ENCODE measurements at regions not wholly inside any gene's neighbourhood (a gene's known extent, or its start where the extent isn't known, plus 50 kb on each side); places are given as distances from the start of the nearest gene placed in this dataset.
"Not testable (repeated sequence)": the region's sequence is repeated elsewhere in the genome, so short reads cannot be mapped to it uniquely, and the experiment has no call there.

DNA sequence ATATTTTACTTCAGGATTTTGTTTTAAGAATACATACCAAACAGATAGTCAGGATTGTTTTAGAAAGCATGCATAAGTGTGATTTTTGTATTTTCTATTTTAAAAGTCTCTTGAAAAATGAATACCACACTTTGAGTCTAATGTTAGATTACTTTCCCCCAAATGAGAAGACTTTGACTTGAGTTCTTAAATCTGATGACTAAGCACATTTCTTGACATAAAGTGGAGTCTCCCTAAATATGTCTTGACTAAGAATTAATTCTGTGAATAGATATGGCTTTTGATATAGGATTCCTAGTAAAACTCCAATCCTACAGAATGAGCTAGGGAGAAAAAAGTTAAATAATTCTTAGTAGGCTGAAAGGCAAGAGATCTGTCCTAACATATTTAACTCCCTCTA lies 624.2 kb upstream of the SPRY2 start:
- no peak for DNase-seq (ENCODE audit: low read depth in 2 of 2)

DNA sequence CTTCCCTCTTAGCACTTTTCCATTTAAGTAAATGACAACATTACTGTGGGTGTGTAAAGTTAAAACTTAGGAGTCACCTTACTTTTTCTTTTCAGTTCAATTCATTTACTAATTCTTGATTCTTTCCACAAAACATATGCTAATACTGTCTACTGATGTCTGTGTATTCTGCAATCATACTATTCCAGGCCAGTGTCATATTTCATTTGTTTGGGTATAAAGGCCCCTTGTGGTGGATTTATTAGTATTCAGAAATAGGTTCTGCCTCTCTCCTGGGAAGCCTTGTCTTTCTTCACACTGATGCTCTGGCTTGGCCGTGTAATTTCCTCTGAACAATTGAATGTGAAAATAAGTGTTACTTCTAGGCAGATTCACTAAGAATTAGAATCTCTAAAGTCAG lies 621.9 kb upstream of the SPRY2 start:
- no peak for DNase-seq (ENCODE audit: low read depth in 2 of 2)

DNA sequence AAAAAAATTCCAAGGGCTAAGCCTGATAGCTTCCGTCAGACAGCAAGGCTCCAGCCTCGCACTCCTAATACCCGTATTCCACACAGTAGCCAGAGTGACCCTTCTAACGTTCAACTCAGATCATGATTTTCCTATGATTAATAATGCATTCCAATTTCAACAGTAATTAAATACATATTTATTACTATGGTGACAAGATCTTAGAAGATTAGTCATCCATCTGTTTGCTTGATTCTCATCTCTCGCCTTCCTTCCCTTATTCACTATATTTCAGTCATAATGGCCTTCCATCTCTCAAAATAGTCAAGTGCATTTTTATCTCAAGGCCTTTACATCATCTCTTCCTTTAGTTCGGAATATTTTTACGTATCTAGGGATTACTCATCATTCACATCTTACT lies 621.2 kb upstream of the SPRY2 start:
- no peak for DNase-seq (ENCODE audit: low read depth in 2 of 2)

DNA sequence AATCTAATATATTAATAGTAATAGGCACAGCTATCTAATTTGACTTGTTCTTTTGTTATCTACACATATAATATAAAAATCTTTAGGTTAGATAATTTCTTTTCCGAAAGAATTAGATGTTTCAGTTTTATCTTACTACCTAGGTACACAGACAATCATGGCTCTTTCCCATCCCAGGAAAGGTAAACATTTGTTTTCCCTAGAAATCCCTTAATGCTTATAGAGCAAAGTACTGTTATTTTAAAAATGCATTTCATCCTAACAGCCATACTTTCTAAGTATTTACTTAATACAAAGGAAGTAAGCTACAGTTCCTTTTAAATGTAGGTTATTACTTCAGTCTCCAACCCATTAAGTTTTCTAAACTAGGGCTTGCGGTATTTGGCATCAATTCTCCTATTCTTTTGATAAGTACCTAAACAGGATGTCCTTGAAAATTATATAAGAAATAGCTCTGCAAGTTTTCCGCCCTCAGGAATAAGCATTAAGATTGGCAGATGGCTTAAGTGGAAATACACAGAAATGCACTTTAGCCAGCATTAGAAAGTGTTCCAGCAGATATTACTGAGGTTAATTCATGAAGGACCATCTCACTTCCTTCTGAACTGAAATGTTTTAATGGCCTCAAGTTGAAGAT lies 616.2 kb upstream of the SPRY2 start:
- no peak for DNase-seq (ENCODE audit: low read depth in 2 of 2)

DNA sequence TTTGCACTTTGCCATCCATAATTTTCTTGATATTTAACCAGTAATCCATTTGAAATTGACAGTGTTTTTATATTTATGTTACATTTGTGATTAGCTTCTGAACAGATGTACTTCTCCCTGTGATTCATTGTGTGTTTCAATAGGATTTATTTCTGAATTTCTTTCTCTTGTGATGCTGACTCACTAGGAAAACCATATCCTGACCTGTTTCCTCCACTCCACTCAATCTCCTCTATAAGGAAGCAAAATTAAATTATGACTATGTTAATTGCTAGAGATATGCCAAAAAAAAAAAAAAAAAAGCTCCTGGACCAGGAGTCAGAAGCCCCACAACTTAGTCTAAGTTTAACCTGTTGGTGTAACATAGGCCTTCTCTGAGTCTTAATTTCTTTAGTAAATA lies 614.6 kb upstream of the SPRY2 start:
- DNase-seq (ENCODE audit: low read depth in 2 of 2): no peak

DNA sequence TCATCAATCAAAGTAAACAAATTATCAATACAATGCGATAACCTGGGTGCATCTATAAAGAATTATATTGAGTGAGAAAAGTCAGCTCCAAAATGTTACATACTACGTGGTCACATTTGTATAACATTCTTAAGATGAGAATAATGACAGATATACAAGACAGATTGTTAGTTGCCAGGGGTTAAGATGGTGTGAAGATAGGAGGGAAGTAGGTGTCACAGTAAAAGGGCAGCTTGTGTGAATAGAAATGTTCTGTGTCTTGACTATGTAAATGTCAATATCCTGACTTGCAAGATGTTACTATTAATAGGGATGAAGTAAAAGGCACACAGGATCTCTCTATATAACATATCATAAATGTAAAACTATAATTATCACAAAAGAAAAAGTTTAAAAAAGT lies 611.2 kb upstream of the SPRY2 start:
- no peak for DNase-seq (ENCODE audit: low read depth in 2 of 2)

DNA sequence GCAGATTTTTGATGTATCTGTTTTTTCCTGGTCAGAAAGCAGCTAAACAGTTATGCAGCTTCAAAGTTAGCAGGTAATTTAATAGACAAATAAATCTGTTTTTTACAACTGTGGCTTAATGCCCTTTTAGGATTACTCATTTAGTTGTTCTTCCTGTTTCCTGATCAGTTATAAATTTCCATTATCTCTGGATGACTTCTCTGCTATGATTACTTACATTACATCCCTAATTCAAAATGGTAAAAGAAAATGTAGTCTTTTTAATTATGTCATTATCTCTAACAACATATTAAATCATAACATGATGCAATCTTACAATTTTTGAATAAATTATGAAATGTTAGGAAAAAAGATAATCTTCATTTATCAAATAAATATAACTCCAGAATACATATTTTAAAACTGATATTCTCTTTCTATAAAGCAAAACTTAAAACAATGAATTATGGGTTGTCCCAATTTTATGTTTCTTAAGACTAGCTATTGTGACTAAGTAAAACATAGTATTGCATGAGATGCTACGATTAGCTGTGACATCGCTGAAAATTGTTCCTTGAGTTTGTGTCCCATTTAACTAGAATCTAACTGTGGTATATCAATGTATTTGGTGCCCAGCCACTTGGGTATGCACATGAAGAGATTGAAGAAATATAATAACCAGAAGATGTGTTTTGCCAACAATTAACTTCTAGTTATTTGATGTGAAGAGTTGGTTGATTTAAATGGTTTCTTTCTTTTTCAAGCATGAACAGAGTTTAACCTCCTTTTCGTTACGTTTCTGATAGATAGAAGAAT lies 605.3 kb upstream of the SPRY2 start:
- DNase-seq (ENCODE audit: low read depth in 2 of 2): no peak

DNA sequence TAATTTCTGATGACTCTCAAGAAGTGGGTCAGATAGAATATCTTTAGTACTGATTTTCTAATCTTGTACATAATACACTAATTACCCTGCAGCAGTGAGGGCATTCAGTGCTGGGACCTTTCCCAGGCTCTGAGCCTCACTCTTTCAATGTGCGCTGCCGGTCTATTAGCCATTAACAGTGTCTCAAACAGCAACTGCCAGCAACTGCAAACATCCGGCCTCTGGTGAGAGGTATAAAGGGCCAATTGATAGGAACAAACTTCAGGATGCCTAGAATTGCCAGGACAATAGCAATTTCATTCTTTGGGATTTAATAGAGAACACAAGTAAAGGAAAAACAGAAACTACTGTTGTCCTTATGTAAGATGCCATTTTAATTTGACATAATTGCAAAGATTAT lies 604.4 kb upstream of the SPRY2 start:
- DNase-seq (ENCODE audit: low read depth in 2 of 2): no peak

DNA sequence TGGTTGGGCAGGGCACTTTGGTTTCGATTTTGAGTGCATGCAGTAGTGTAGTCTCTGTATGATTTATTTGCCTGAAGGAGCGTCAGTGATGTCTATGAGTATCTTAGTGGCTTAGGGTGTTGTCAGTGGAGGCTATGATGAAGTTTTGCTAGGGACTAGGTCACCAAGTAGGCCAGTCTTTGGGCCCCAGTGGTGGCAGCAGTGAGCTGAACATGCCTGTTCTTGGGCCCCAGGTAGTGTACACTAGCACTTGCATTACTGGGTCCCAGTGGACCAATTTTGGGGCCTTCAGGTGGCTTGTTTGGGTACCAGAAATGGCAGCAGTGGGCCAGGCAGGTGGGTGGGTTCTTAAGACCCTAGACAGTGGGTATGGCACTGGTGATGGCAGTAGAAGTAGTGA lies 598.7 kb upstream of the SPRY2 start:
- DNase-seq (ENCODE audit: low read depth in 2 of 2): no peak

DNA sequence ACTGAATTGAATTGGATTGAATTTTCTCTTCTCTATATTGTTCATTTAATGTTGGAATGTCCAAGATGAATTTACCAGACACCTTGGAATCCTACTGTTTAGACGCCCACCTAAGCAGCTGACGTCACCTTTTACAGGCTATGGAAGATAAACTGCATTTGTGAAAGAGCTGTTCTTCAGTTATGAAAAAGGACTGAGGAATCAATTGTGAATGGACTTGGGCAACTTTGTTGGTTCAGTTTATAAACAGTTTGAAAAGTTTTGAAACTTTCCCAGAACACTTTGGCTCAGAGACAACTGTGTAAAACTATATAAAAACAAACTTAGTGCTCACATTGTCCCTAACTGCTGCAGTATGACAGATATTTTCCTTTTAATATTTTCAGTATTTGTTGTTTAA lies 590.8 kb upstream of the SPRY2 start:
- DNase-seq (ENCODE audit: low read depth in 2 of 2): no peak

DNA sequence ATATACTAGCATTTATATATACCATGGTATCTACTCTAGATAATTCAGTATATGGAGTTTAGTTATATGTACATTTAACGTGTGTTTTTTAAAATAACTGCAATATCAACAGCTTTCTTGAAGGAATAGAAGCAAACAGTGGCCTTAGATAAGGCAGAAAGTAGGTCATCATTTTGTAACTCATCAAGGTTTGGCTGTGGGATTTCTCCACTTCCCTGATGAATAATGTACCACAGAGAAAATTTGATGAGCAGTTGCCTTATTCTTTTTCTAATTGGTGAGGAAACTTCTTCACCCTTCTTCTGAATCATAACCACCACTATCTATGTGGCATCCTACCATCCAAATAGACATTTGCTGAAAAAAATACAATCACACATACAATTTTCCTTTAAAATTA lies 590.2 kb upstream of the SPRY2 start:
- no peak for DNase-seq (ENCODE audit: low read depth in 2 of 2)

DNA sequence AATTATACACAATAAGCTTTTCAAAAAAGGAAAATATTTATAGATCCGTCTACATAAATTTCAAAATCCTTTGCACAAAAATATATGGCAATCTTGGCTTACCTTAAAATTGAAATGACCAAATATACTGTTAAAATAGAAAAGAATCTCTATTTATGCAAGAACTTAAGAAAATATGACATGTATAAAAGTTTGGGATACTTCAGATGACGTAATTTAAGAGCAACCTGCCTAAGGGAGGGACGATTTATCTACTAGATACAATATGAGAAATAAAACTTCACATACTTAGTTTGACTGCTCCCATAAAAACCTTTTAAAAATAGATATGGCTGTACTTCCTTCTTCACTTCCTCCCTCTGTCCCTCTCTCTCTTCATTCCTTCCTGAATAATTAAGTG lies 587.3 kb upstream of the SPRY2 start:
- no peak for DNase-seq (ENCODE audit: low read depth in 2 of 2)

DNA sequence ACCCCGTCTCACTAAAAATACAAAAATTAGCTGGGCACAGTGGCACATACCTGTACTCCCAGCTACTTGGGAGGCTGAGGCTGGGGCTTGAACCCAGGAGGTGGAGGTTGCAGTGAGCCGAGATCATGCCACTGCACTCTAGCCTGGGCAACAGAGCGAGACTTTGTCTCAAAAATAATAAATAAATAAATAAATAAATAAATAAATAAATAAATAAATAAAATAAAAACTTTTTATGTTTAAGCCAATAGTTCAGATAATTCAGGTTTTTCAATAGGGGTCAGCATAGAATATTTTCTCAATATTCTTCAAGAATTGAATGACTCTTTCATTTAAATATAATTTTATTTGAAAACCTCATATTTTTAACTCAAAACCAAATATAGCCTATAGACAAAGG lies 585.1 kb upstream of the SPRY2 start:
- DNase-seq (ENCODE audit: low read depth in 2 of 2): not testable (repeated sequence)

DNA sequence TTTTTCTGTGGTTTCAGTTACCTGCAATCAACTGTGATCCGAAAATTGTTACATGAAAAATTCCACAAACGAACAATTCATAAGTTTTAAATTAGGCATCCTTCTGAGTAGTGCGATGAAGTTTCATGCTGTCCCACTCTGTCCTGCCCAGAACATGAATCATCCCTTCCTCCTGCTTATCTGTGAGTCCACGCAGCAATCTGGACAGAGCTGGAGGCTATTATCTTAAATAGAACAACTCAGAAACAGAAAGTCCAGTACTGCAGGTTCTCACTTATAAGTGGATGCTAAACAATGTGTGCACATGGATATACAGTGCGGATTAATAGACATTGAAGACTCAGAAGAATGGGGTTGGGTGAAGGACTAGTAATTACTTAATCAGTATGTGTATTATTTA lies 583.7 kb upstream of the SPRY2 start:
- DNase-seq (ENCODE audit: low read depth in 2 of 2): no peak

DNA sequence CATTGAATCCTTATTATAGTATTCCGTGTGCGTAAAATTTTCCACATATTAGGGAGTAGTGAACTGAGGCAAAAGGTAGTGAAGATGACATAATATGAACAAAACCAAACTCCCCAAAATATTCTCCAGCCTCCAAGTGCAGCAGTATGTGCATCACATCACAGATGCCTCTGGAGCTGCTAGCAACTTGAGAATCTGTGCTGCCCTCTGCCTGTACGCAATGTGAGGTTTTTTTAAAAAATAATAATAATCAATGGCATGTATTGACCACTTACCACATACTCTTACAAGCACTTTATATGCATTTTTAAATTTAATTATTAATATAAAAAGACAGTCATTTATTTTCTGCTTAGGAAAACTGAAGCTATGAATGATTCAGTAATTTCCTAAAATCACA lies 583.0 kb upstream of the SPRY2 start:
- no peak for DNase-seq (ENCODE audit: low read depth in 2 of 2)

DNA sequence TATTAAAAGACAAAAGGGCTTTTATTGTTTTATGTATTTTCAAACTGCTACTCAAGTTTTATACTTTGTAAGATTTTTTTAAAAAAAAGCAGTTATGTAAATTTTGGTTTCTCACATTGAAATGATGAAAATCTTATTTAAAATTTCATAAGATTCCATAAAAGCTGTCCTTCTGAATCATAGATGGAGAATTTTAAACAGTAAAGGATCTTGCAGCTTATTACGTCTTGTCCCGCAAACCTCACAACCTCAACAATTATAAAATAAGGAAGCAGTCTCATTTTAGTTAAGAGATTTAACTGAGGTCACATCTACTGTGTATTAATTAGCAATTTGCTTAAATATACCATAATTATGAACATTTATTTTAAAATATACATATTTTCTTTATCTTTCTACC lies 581.0 kb upstream of the SPRY2 start:
- DNase-seq (ENCODE audit: low read depth in 2 of 2): no peak

DNA sequence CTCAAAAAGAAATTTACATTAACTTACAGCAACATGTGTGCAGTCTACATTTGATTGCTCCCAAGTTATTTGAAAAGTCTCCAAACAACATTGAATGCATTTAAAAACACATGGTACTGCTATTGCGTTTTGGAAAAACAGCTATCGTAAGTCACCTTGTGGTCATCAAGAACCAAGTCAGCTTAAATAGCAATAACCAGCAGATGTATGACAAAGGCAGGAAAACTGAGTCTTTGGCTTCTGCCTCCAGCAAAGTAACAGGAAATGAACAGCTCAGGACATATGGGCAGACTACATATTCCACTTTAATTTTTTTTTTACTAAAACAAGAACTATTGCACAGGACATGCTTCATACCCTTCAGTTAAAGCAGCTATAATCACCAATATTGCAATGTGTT lies 580.6 kb upstream of the SPRY2 start:
- DNase-seq (ENCODE audit: low read depth in 2 of 2): no peak

DNA sequence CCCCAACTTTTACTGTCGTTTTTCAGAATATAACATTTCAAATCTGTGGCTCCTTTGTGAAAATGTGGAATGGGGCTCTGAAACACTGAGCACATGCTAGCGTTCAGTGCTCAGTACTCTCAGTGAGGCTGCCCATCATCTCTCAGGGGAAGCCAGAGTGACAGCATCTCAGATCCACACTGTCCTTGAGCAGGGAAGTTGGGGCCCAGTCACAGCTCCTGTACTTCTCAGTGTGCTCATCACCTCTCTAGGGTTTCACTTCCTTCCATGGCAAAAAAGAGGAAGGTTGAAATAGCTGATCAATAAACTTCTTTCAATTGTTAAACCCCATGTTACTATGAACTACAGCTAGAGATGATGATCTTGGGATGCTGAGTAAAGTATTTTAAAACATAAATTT lies 565.9 kb upstream of the SPRY2 start:
- no peak for DNase-seq (ENCODE audit: low read depth in 2 of 2)

DNA sequence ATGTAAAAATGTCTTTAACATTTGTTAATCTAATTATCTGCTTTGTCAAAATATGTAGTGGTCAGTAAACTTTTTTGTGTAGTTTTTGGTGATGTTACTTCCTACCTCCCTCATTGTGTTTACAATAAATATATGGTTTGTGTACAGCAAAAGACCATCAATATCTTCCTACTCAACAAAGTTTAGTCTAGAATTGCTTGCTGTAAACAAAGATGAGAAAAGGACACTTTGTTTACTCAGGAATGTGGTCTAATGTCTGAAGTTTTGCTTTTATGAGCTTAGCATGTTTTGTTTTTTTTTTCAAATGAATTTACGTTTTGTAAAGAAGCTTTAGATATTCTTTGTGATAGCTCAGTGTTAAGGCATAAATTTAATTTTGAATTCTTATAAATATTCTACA lies 563.5 kb upstream of the SPRY2 start:
- no peak for DNase-seq (ENCODE audit: low read depth in 2 of 2)

DNA sequence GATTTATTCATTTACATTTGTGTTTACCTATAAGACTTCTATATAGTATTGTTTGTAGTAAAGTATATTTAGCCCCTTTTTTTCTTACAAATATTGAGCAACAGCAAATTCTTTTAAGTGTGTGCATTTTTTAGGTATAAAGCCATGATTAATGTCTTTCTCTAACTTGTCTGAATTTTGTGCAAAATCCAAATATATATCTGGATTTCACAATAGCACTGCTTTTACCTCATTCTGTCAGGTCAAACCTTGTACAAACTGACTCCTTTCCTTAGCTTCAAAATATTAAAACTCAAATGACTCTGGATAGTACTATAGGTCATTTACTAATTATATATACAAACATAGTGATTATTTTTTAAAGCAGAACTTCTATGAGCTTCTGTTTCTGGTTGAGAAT lies 563.0 kb upstream of the SPRY2 start:
- no peak for DNase-seq (ENCODE audit: low read depth in 2 of 2)

DNA sequence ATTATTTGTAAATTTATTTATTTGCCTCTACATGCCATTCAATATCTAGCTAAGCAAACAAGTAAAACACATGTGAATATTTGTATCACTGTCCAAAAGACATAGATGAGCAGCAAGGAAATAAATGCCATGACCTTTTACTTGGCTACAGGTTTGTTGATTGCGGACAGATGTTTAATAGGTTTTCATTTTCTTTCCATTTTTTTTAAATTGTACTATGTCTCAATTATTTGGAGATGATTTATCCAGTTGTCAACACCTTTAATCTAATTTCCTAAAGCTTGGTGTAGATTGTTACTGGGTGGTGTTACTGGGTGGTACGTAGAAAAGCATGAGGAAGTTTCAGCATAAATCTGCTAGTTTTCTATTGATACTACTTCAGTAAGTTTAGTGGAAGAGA lies 560.6 kb upstream of the SPRY2 start:
- DNase-seq (ENCODE audit: low read depth in 2 of 2): no peak

DNA sequence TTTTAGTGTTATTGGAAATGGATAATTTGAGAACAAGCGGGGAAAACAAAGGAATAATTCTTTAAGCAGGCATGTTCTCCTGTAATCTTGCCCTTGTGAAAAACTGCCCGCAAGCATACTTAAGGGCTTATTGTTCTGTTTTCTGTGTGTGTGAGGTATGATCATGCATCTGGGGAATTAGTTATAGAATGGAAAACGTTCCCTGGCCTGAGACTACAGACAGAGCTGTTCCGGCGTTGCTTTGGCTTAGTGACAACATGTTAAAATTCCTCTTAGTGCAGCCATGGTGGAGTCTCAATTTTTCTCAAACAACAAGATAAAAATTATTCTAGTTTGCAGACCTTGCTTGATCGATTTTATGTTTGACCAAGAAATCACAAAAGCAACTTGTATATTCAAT lies 560.2 kb upstream of the SPRY2 start:
- no peak for DNase-seq (ENCODE audit: low read depth in 2 of 2)

DNA sequence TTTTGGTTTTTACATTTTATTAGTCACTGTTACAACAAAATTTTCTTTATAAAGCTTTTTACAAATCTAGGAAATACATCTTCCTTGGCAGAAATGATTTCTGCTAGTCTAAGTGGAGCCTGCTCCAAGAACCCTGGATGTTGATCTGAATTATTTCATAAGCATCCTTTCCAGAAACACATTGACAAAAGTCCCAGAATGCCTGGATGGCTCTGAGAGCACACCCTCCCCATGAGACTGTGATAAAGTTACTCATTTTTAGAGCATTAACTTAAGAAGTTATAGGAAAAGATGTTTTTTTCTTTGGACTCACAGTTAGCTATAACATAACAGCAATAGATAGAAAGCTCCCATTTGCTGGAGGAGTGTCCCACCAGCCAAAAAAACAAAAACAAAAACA lies 559.6 kb upstream of the SPRY2 start:
- DNase-seq (ENCODE audit: low read depth in 2 of 2): no peak

DNA sequence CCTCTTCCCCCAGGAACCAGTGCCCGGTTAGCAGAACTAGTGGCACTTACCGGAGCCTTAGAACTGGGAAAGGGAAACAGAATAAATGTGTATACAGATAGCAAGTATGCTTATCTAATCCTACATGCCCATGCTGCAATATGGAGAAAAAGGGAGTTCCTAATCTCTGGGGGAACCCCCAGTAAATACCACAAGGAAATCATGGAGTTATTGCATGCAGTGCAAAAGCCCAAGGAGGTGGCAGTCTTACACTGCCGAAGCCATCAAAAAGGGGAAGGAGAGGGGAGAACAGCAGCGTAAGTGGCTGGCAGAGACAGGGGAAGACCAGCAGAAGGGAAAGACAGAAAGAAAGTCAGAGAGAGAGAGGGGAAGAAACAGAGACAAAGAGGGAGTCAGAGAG lies 556.7 kb upstream of the SPRY2 start:
- DNase-seq (ENCODE audit: low read depth in 2 of 2): not testable (repeated sequence)
